ENCODE measurements at regions not wholly inside any gene's neighbourhood (a gene's known extent, or its start where the extent isn't known, plus 50 kb on each side); places are given as distances from the start of the nearest gene placed in this dataset.

- Histone ChIP-seq H3K4me3 (no peak overlapping the region), H3K27ac (no peak overlapping the region), H3K9me3 (no peaks in the 10 kb centered on the region), H3K27me3 (no peaks in the 10 kb centered on the region), H3K4me1 (no peaks in the 10 kb centered on the region), H3K36me3 (no peaks in the 10 kb centered on the region)
- WGBS, 2 donors, result 75 to 82% methylated on average over 12 of the region's 12 CpGs
- no peak for FAIRE-seq
- ATAC-seq, result no peak
- TF ChIP-seq CTCF (IDR thresholded peaks at IDR 0.05), result no peak
- intact Hi-C loops (cut with DNase I), result no loop called here
- DNase-seq, result no peak
Measured at GRCh38 chr7:25762511-25763462, 389.2 kb upstream of the NFE2L3 start.

- intact Hi-C loops (cut with DNase I), result no loop called here
- WGBS, 2 donors, result 45 to 48% methylated on average over 3 of the region's 3 CpGs
- Histone ChIP-seq H3K4me1 (no peaks in the 10 kb centered on the region), H3K9me3 (no peaks in the 10 kb centered on the region), H3K4me3 (no peak overlapping the region), H3K36me3 (no peaks in the 10 kb centered on the region), H3K27me3 (no peaks in the 10 kb centered on the region), H3K27ac (no peak overlapping the region)
- FAIRE-seq, result no peak
- no peak for DNase-seq
- TF ChIP-seq CTCF (IDR thresholded peaks at IDR 0.05), result no peak
- ATAC-seq, result no peak
Measured at GRCh38 chr7:25763463-25763860, 388.5 kb upstream of the NFE2L3 start.

GRCh38 chr7:25765110-25765655 lies 386.8 kb upstream of the NFE2L3 start:
- Histone ChIP-seq H3K27ac (no peak overlapping the region), H3K27me3 (no peaks in the 10 kb centered on the region), H3K36me3 (no peaks in the 10 kb centered on the region), H3K9me3 (no peaks in the 10 kb centered on the region), H3K4me1 (no peaks in the 10 kb centered on the region), H3K4me3 (no peak overlapping the region)
- FAIRE-seq (no peak), ATAC-seq (peak in 1 of 4 donors; percentile 17), DNase-seq (no peak)
- no peak for TF ChIP-seq CTCF (IDR thresholded peaks at IDR 0.05)
- 60 to 65% methylated on average over 2 of the region's 2 CpGs for WGBS, 2 donors
- intact Hi-C loops (cut with DNase I), result no loop called here

GRCh38 chr7:25770235-25770634 lies 381.8 kb upstream of the NFE2L3 start:
- FAIRE-seq, result no peak
- TF ChIP-seq CTCF (IDR thresholded peaks at IDR 0.05), result no peak
- H3K27ac ChIP-seq, result no peak overlapping the region
- no peaks in the 10 kb centered on the region for H3K4me1 ChIP-seq
- no peak for DNase-seq
- intact Hi-C loops (cut with DNase I), result no loop called here
- no peaks in the 10 kb centered on the region for H3K9me3 ChIP-seq
- ATAC-seq, result no peak
- H3K27me3 ChIP-seq, result no peaks in the 10 kb centered on the region
- no peaks in the 10 kb centered on the region for H3K36me3 ChIP-seq
- H3K4me3 ChIP-seq, result no peak overlapping the region
- 62 to 65% methylated on average over 4 of the region's 4 CpGs for WGBS, 2 donors

GRCh38 chr7:25770670-25771069 lies 381.3 kb upstream of the NFE2L3 start:
- FAIRE-seq (no peak), ATAC-seq (no peak), DNase-seq (no peak)
- H3K27ac ChIP-seq, result no peak overlapping the region
- H3K27me3 ChIP-seq, result no peaks in the 10 kb centered on the region
- no peak for TF ChIP-seq CTCF (IDR thresholded peaks at IDR 0.05)
- 74 to 80% methylated on average over 3 of the region's 3 CpGs for WGBS, 2 donors
- no peaks in the 10 kb centered on the region for H3K4me1 ChIP-seq
- H3K9me3 ChIP-seq, result no peaks in the 10 kb centered on the region
- intact Hi-C loops (cut with DNase I), result no loop called here
- H3K4me3 ChIP-seq, result no peak overlapping the region
- no peaks in the 10 kb centered on the region for H3K36me3 ChIP-seq
